ENCODE measurements at regions not wholly inside any gene's neighbourhood (a gene's known extent, or its start where the extent isn't known, plus 50 kb on each side); places are given as distances from the start of the nearest gene placed in this dataset.

- H3K27ac ChIP-seq = no peak overlapping the region
- intact Hi-C loops (cut with DNase I) = no loop called here
- no peak for DNase-seq
- no peaks in the 10 kb centered on the region for H3K4me1 ChIP-seq
- TF ChIP-seq POLR2A (IDR thresholded peaks at IDR 0.05) (no peak), CTCF (IDR thresholded peaks at IDR 0.05) (no peak)
- peaks cover 0 to 13% (median 0%) of the 10 kb centered on the region in 3 donors for H3K9me3 ChIP-seq
- H3K4me3 ChIP-seq = no peak overlapping the region
- no peaks in the 10 kb centered on the region for H3K36me3 ChIP-seq (replicated peaks in 1 of 2; ENCODE audit: insufficient read depth in 1 of 2, low read depth in 2 of 2)
- no peaks in the 10 kb centered on the region for H3K27me3 ChIP-seq
- WGBS, 2 donors = 51 to 63% methylated on average over 4 of the region's 4 CpGs
- ATAC-seq = no peak
Measured at GRCh38 chr5:62794456-62794855, 215.8 kb downstream of the LRRC70 start.

- H3K27ac ChIP-seq = no peak overlapping the region
- no peaks in the 10 kb centered on the region for H3K36me3 ChIP-seq (replicated peaks in 1 of 2; ENCODE audit: insufficient read depth in 1 of 2, low read depth in 2 of 2)
- peaks cover 0 to 7% (median 0%) of the 10 kb centered on the region in 3 donors for H3K9me3 ChIP-seq
- H3K27me3 ChIP-seq = no peaks in the 10 kb centered on the region
- H3K4me1 ChIP-seq = no peaks in the 10 kb centered on the region
- intact Hi-C loops (cut with DNase I) = no loop called here
- H3K4me3 ChIP-seq = no peak overlapping the region
- TF ChIP-seq CTCF (IDR thresholded peaks at IDR 0.05) (no peak), POLR2A (IDR thresholded peaks at IDR 0.05) (no peak)
- ATAC-seq = no peak
- 56 to 60% methylated on average over 2 of the region's 2 CpGs for WGBS, 2 donors
- DNase-seq = no peak
Measured at GRCh38 chr5:62791059-62791458, 212.4 kb downstream of the LRRC70 start.

- Histone ChIP-seq H3K9me3 (peaks cover 0 to 7% (median 0%) of the 10 kb centered on the region in 3 donors), H3K36me3 (replicated peaks in 1 of 2; ENCODE audit: insufficient read depth in 1 of 2, low read depth in 2 of 2) (no peaks in the 10 kb centered on the region), H3K27ac (no peak overlapping the region), H3K4me3 (no peak overlapping the region), H3K27me3 (no peaks in the 10 kb centered on the region), H3K4me1 (no peaks in the 10 kb centered on the region)
- intact Hi-C loops (cut with DNase I) = no loop called here
- 6 to 13% methylated on average over 1 of the region's 1 CpG for WGBS, 2 donors
- no peak for ATAC-seq
- DNase-seq = peak in 3 of 4 donors; percentile 26 to 29 (median 28)
- TF ChIP-seq CTCF (IDR thresholded peaks at IDR 0.05) = no peak
- no peak for TF ChIP-seq POLR2A (IDR thresholded peaks at IDR 0.05)
Measured at GRCh38 chr5:62790348-62790747, 211.7 kb downstream of the LRRC70 start.

- H3K9me3 ChIP-seq = no peaks in the 10 kb centered on the region
- 27 to 48% methylated on average over 1 of the region's 1 CpG for WGBS, 2 donors
- no peaks in the 10 kb centered on the region for H3K27me3 ChIP-seq
- H3K4me3 ChIP-seq = no peak overlapping the region
- no peaks in the 10 kb centered on the region for H3K4me1 ChIP-seq
- DNase-seq (no peak), ATAC-seq (no peak)
- intact Hi-C loops (cut with DNase I) = no loop called here
- no peak overlapping the region for H3K27ac ChIP-seq
- no peaks in the 10 kb centered on the region for H3K36me3 ChIP-seq (replicated peaks in 1 of 2; ENCODE audit: insufficient read depth in 1 of 2, low read depth in 2 of 2)
- TF ChIP-seq POLR2A (IDR thresholded peaks at IDR 0.05) (no peak), CTCF (IDR thresholded peaks at IDR 0.05) (no peak)
Measured at GRCh38 chr5:62786099-62786498, 207.5 kb downstream of the LRRC70 start.

GRCh38 chr5:62785588-62785987, 207.0 kb downstream of the LRRC70 start:
- DNase-seq (no peak), ATAC-seq (no peak)
- Histone ChIP-seq H3K27ac (no peak overlapping the region), H3K4me1 (no peaks in the 10 kb centered on the region), H3K9me3 (no peaks in the 10 kb centered on the region), H3K4me3 (no peak overlapping the region), H3K27me3 (no peaks in the 10 kb centered on the region), H3K36me3 (replicated peaks in 1 of 2; ENCODE audit: insufficient read depth in 1 of 2, low read depth in 2 of 2) (no peaks in the 10 kb centered on the region)
- 72 to 74% methylated on average over 6 of the region's 6 CpGs for WGBS, 2 donors
- no peak for TF ChIP-seq POLR2A (IDR thresholded peaks at IDR 0.05)
- no peak for TF ChIP-seq CTCF (IDR thresholded peaks at IDR 0.05)
- intact Hi-C loops (cut with DNase I) = no loop called here
